CD4-positive, alpha-beta T cell treated with Interleukin-1 beta for 1 hour (primary cell): ENCODE measurements at regions not wholly inside any gene's neighbourhood (a gene's known extent, or its start where the extent isn't known, plus 50 kb on each side); places are given as distances from the start of the nearest gene placed in this dataset.

Experiments used
- DNase-seq, 2 donors: peaks; one replicate each; pipeline ENCODE4 v3.0.0-alpha.2; 2020 to 2022

GRCh38 chr4:31557437-31557836, 837.3 kb downstream of the PCDH7 start:
- DNase-seq, result no peak

GRCh38 chr4:31573554-31573953, 853.4 kb downstream of the PCDH7 start:
- DNase-seq, result no peak

GRCh38 chr4:31575504-31575903, 855.3 kb downstream of the PCDH7 start:
- DNase-seq, result no peak

- DNase-seq, result no peak
Measured at GRCh38 chr4:31580843-31581242, 860.7 kb downstream of the PCDH7 start.

GRCh38 chr4:31585503-31585902, 865.3 kb downstream of the PCDH7 start:
- DNase-seq, result no peak

GRCh38 chr4:31592293-31592692, 872.1 kb downstream of the PCDH7 start:
- no peak for DNase-seq

GRCh38 chr4:31595496-31595895, 875.3 kb downstream of the PCDH7 start:
- no peak for DNase-seq

- DNase-seq, result no peak
Measured at GRCh38 chr4:31598639-31599038, 878.5 kb downstream of the PCDH7 start.

GRCh38 chr4:31601793-31602192, 881.6 kb downstream of the PCDH7 start:
- DNase-seq, result no peak

GRCh38 chr4:31613946-31614623, 893.9 kb downstream of the PCDH7 start:
- DNase-seq, result no peak

GRCh38 chr4:31617667-31618066, 897.5 kb downstream of the PCDH7 start:
- no peak for DNase-seq

GRCh38 chr4:31620476-31620875, 900.3 kb downstream of the PCDH7 start:
- no peak for DNase-seq

- DNase-seq, result no peak
Measured at GRCh38 chr4:31645236-31645635, 925.1 kb downstream of the PCDH7 start.

GRCh38 chr4:31647786-31648185, 927.6 kb downstream of the PCDH7 start:
- no peak for DNase-seq

- DNase-seq, result no peak
Measured at GRCh38 chr4:31649878-31650277, 929.7 kb downstream of the PCDH7 start.

GRCh38 chr4:31651541-31651940, 931.4 kb downstream of the PCDH7 start:
- no peak for DNase-seq

- DNase-seq, result no peak
Measured at GRCh38 chr4:31655328-31655727, 935.2 kb downstream of the PCDH7 start.

- DNase-seq, result no peak
Measured at GRCh38 chr4:31657859-31658570, 937.8 kb downstream of the PCDH7 start.

- no peak for DNase-seq
Measured at GRCh38 chr4:31660916-31661315, 940.7 kb downstream of the PCDH7 start.

GRCh38 chr4:31662951-31663350, 942.8 kb downstream of the PCDH7 start:
- no peak for DNase-seq

- no peak for DNase-seq
Measured at GRCh38 chr4:31667686-31668085, 947.5 kb downstream of the PCDH7 start.

GRCh38 chr4:31674313-31674947, 954.3 kb downstream of the PCDH7 start:
- no peak for DNase-seq

- DNase-seq, result no peak
Measured at GRCh38 chr4:31678356-31678755, 958.2 kb downstream of the PCDH7 start.

- DNase-seq, result no peak
Measured at GRCh38 chr4:31682796-31683195, 962.6 kb downstream of the PCDH7 start.
